ENCODE measurements at regions not wholly inside any gene's neighbourhood (a gene's known extent, or its start where the extent isn't known, plus 50 kb on each side); places are given as distances from the start of the nearest gene placed in this dataset.
"Not testable (repeated sequence)": the region's sequence is repeated elsewhere in the genome, so short reads cannot be mapped to it uniquely, and the experiment has no call there.

DNA sequence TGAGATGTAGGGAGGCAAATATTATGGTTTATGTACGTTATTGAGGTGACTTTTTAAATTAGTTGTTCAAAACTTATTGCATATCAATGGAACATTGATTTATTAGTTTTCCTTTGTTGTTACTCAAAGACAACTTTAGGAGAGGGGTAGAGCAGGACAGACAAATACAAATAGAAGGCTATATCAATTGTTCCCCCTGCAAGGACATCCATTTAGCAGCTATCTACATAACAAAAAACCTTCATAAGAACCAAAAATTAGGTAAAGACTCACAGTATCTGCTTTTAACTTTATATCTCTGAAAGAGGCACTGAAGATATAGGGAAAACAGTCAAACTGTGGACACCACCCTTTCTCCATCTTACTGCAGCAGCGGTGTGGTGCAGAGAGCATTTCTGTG, 958.8 kb downstream of the DIPK2A start:
- DNase-seq (ENCODE audit: low spot score): no peak

DNA sequence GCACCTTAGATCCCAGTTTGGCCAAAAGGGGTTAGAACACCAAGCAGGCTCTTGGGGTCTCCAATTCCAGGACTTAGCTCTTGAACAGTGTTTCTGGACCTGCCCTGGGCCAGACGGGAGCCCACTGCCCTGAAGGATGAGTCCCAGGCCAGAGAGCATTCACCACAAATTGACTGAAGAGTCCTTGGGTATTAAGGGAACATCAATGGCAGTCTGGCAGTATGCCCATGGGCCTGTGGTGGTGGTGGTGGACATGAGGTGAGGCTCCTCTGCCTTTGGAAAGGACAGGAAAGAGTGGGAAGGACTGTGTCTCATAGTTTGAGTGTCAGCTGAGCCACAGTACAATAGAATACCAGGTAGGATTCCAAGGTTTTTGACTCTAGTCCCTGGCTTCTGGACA, 960.0 kb downstream of the DIPK2A start:
- no peak for DNase-seq (ENCODE audit: low spot score)

DNA sequence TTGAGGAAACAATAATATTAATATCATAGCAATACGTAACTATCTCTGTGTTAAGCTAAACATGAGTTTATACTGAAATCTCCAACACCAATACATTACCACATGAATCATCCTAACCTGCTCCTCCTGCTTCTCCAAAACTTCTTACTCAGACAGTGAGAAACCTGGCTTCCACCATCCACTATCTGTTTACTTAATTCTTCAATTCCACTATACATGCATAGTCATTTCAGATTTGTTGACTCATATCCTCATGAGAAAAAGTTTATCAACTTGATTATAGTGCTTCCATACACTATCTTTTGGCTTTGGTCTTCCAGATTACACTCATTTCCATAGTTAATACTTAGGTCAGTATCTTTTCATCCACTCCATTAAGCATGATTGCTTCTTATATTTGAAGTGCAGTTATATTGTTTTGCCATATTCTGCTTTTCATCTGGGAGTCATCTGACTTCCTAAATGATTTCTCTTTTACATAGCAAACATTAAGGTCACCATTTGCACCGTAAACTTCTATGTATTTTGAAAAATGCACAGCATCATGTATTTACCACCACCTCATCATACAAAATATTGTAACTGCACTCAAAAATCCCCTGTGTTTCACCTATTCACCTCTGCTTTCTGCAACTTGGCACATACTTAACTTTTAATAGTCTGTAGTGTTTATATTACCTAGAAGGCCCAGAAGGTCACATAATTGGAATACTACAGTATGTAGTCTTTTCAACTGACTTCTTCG, 970.6 kb downstream of the DIPK2A start:
- no peak for DNase-seq (ENCODE audit: low spot score)

DNA sequence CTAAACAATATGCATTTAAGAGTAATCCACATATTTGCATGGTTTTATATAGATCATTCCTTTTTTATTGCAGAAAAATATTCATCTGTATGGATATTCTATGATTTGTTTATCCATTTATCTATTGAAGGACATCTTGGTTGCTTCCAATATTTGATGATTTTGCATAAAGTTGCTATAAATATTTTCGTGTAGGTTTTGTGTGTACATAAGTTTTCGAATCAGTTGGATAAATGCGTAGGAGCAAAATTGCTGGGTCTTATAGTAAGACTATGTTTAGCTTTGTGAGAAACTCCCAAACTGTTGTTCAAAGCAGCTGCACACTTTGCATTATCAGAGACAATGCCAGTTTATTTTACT, 971.2 kb downstream of the DIPK2A start:
- no peak for DNase-seq (ENCODE audit: low spot score)

DNA sequence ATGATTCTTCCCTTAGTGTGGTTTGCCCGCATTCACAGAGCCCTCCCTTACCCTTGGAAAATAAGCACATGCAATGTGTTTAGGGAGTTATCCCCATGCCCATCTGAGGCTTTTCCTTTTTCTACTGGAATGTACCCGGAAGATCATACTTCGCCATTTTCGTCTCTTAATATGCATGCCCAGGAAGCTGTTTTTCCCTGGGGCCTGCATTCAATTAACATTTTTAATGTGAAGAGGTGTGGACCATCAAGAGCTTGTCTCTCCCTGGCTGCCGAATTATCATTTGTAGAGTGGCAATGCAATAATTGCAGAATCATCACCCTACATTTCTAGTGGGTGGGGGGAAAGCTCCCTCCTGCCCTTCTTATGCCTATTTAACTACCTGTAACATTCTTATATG, 976.3 kb downstream of the DIPK2A start:
- no peak for DNase-seq (ENCODE audit: low spot score)

DNA sequence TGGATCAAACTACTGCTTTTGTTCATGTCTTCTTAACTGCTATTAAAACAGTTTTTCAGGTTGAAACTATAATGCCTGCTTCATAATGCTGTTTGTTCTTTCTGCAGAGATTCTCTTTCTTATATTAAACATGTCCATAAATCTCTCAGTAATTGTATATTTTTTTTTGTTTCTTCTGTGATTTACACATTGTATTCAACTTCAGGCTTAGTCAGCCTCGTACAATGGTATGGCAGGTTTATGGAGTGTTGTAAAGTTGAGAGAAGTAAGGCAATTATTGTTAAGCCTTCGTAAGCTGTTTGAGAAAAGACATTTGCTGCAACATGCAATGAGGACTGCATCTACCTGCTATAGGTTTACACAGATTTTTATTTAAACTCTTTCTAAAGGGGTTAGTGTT, 977.1 kb downstream of the DIPK2A start:
- no peak for DNase-seq (ENCODE audit: low spot score)

DNA sequence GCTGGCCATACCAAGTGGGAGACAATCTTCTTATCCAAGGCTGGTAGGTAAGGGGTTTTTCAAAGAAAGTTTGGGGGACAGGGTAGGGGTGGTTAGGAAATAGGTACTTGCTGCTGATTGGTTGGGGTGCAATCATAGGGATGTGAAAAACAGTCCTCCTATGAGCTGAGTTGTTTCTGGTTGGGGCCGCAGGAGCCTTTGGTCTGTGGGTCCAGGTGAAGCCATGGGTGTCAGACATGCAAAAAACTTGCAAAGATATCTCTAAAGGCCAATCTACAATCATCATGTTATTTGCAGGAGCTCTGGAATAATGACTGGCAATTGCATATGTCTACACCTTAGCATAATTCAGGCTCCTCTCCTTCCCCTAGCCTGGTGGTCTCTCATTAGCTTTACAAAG, 982.3 kb downstream of the DIPK2A start:
- no peak for DNase-seq (ENCODE audit: low spot score)

DNA sequence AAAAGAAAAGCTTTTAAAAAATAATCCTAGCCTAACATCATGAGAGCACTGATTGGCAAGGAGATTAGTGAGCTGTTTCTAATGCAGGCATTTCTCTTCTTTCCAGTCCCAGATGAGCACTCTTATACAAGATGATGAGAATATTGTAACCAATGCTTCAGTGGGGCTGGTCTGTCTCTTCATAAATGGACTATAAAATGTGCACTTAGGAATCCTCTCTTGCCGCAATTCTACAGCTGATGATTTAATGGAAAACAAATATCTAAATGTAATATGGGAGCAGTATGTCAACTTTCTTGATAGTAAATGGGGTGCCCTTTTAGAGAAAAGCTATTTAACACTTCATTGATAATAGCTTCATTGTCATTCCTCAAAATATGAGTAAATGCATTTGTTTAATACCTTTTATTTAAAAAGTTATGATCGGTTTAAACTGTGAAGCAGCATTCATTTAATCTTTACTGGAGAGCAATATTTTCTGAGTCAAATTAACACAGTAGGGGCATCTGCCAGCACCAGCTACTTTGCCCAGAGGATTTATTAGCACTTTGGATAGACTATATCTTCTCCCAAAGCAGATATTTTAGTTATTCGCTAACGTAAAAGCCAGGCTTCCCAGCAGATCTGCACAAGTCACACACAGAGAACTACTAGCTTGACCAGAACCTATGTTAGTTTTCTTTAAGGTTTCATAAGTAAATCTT, 985.9 kb downstream of the DIPK2A start:
- no peak for DNase-seq (ENCODE audit: low spot score)

DNA sequence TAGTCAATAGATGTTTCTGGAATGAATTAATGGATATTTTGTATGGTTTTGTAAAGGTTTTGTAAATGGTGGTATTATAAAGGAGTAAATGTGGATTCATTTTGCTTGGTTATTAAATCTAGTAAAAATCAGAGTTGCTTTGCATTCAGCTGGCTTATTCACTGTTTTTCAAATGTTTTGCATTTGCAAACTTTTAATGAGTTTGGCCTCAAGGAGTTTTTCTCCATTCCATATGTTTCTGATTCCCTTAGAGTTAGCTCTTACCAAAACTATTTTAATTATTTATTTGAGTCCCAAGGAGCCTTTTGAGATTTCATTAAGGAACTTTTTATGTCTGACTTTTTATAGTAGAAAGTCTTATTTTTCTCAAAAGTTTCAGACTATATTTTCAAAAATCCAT, 992.2 kb downstream of the DIPK2A start:
- no peak for DNase-seq (ENCODE audit: low spot score)

DNA sequence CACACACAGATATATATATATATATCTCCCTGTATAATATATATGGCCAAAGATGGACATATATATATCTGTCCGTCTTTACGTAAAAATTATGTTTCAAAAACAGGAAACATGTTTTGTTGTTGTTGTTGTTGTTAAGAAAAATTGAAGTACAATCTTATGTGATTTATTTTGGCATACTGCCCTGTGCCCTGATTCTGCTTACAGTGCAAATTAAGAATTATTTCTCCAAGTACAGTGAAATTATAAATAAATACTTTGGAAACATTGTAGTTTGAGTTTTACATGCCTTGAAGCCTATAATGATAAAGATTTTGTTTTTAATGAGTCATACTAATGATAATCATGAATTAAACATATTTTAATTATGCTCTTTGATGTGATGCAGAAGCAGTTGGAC, 994.9 kb downstream of the DIPK2A start:
- no peak for DNase-seq (ENCODE audit: low spot score)

DNA sequence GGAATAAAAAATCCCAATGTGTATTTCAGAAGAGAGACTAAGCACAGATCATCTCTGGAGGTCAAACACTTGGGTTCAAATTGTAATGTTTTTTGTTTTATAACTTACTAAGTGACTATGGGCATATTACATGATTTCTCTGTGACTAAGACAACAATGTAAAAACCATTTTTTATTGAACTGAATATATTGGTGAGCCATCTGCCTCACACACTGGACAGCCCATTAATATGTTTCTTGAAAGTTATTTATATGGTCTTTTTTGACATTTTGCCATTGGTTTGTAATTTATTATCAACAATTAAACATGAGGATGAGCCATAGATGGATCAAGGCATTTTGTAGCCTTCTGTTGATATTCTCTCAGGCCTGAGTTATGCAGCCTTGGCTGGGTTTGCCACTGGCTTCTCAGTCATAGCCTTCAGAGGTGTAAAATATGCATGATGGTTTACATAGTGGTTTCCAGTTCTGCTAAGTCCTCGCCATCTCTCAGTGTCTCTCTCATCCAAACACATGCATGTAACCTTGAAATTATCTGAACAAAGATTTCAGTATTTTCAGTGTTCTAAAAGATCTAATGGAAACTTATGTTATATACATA, 997.2 kb downstream of the DIPK2A start:
- no peak for DNase-seq (ENCODE audit: low spot score)

DNA sequence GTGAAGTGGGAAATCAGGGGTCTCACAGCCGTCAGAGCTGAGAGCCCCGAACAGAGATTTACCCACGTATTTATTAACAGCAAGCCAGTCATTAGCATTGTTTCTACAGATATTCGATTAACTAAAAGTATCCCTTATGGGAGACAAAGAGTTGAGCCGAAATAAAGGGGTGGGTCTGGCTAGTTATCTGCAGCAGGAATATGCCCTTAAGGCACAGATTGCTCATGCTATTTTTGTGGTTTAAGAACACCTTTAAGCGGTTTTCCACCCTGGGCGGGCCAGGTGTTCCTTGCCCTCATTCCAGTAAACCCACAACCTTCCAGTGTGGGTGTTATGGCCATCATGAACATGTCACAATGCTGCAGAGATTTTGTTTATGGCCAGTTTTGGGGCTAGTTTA, 1012.9 kb downstream of the DIPK2A start:
- not testable (repeated sequence) for DNase-seq (ENCODE audit: low spot score)

DNA sequence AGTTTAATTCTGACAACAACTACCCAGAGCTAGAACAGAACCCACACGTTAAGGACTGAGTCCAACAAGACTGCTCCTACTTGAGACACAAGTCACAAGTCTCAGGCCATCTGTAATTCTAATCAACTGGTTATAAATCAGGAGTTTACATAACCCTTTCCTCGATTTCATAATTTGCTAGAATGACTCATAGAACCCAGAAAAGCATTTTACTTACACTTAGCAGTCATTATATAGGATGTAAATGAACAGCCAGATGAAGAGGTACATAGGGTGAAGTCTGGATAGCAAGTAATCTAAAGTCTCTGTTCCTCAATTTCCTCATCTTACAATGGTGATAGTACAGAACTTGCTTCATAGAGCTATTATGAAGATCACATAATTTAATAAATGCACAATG, 1018.2 kb downstream of the DIPK2A start:
- no peak for DNase-seq (ENCODE audit: low spot score)

DNA sequence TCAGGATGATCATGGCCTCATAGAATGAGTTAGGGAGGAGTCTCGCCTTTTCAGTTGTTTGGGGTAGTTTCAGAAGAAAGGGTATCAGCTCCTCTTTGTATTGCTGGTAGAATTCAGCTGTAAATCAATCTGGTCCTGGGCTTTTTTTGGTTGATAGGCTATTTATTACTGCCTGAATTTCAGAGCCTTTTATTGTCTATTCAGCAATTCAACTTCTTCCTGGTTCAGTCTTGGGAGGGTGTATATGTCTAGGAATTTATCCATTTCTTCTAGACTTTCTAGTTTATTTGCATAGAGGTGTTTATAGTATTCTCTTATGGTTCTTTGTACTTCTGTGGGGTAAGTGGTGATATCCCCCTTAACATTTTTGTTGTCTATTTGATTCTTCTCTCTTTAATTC, 1024.2 kb downstream of the DIPK2A start:
- DNase-seq (ENCODE audit: low spot score): no peak

DNA sequence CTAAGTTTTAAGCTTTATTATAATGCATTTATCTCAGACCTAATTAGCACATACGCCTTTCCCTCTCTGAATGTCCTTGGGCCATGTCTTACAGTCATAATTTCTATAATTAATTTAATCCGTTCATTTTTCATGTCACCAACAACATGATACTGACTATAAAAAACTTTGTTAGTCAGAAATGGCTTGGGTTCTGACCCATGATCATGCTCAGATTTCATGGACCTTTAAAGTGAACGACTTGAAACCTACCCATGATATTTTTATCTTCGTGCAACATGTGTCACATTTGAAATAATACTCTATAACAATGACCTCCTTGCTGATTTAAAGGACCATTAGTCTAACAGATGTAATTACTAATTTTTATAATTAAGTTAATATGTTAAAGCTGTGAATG, 1033.8 kb downstream of the DIPK2A start:
- DNase-seq (ENCODE audit: low spot score): no peak

DNA sequence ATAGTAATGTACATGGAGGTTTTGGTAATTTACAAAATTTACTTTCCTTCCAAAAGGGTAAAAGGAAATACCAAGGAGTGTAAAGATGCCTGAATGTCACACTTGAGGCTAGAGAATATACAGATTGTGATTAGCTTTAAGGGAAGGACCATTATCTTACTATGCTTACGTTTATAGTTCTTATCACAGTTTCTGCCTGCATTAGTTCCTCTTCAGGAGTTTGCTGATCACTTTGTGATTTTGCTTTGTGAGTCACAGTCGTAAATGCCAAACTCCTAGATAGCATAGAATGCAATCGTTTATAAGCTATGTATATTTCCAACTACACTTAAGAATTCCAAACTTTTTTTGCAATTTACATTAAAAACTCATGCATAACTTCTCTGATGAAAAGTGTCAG, 1034.6 kb downstream of the DIPK2A start:
- no peak for DNase-seq (ENCODE audit: low spot score)

DNA sequence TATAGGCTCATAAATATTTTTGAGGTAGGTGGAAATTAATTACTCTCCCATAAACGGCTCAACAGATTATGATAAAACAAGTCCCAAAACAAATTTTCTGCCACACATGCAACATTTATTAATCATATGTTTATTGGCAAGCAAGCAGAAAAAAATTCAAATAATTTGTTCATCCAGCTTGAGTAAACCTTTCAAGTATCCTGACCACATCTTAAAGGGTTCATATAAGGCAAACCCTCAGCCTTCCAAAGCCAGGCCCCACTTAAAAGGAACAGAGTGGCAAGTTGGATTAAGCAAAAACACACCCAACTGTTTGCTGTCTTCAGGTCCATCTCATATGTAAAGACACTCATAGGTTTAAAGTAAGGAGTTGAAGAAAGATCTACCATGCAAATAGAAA, 1042.3 kb downstream of the DIPK2A start:
- DNase-seq (ENCODE audit: low spot score): no peak

DNA sequence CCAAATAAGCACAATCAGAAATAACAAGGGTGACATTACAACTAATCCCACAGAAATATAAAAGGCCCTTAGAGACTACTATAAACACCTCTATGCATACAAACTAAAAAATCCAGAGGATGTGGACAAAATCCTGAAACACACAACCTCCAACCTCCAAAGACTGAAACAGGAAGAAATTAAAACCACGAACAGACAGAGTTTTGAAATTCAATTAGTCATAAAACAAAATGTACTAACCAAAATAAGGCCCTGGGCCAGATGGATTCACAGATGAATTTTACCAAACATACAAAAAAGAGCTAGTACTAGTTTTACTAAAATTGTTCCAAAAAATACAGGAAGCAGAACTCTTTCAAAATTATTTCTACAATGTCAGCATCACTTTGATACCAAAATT, 1043.6 kb downstream of the DIPK2A start:
- no peak for DNase-seq (ENCODE audit: low spot score)

DNA sequence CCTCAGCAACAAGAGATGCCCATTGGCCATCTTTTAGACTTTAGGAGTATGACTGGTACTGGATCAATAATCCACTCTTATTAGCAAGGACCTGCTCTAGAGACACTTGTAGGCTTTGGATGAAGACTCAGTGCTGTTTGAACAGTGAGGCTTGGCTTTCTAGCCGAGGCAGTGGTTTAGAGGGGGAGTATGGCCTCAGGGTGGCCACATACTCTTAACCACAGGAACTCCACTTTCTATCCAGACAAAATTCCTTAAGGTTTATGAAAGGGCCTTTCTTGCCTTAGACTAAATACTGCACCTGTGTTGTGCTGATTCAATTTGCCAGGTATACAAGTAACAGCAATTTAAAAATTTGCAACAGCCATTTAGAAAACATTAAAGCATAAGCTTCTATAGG, 1046.3 kb downstream of the DIPK2A start:
- peak; percentile 3 for DNase-seq (ENCODE audit: low spot score)

DNA sequence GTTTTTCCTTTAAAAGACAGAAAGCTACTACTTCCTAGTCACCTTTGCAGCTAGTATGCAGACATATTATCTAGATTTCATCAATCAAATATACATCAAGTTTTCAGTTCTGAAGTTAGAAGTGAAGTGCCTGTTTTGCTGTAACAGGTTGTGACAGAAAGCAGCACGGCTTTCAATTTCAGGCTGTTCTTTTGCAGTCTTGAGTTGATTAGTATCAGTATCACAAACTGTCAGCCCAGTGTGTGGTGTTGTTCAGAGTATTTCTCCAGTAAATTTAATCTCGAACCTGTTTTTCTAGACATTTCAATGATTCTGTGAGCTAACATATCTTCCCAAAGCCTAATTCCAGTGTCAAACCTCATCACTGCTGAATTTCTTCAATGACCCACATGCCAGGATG, 1050.8 kb downstream of the DIPK2A start:
- DNase-seq (ENCODE audit: low spot score): no peak

DNA sequence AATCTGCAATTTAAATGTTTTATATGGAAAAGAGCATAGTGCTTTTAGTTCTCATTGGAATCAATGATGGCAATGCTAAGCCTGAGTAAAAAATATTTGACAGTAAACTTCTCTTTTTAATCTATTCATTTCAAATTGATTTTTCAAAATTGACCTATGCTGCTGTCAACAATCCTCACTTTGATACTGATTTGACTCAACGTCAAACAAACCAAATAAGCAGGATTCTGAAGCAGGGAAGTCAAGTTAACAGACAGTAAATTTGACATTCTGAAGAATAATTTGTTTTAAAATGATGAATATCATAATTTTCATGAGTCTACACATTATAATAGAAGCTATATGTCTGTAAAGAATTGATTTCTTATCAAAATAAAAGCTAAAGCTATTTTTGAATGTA, 1053.1 kb downstream of the DIPK2A start:
- no peak for DNase-seq (ENCODE audit: low spot score)

DNA sequence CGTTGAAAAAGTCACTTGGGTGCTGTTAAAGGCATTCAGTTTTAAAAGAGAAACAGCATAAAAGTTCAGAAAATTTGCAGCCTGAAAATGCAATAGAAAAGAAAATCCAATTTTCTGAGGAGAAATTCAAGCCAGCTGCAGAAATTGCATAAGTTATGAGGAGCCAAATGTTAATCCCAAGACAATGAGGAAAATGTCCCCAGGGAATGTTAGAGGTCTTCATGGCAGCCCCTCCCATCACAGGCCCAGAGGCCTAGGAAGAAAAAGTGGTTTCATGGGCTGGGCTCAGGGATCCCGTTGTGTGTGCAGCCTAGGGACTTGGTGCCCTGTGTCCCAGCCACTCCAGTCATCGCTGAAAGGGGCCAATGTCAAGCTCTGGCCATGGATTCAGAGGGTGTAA, 1055.6 kb downstream of the DIPK2A start:
- not testable (repeated sequence) for DNase-seq (ENCODE audit: low spot score)

DNA sequence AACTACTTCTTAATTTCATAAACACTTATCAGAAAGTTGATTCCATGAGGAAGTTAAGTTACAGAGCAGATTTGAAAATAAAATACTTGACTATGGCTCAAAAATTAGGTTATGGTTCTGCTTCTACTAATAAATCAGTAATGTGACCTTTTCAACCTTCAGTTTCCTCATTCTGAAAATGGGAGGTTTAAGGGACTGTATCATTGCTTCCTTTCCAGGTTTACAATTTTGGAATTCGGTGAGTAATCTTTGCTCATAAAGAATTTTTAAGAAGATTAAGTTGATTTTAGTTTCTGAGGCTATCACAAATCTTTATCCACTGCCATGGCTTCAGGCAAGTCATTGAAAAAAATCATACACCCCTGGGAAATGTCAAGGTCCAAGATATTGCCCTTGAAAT, 1061.2 kb downstream of the DIPK2A start:
- DNase-seq (ENCODE audit: low spot score): no peak

DNA sequence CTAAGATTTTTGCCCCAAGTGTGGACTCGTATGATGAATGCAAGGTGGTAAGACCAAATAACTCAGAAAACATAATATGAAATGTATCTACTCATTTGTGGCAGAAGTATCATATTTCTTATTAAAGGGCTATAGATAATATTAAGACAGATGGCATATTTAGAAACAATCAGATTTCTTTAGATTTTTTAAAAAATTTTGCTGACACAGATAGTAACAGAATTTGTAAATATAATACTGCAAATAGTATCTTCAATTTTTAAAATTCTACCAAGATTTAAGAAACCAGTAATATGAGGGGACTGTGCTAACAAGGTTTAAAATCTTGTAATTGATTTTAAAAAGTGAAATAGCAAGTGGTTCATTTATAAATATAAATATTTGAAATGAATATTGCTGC, 1064.1 kb downstream of the DIPK2A start:
- DNase-seq (ENCODE audit: low spot score): no peak

Data from SW480 (cell line).